ENCODE measurements at regions not wholly inside any gene's neighbourhood (a gene's known extent, or its start where the extent isn't known, plus 50 kb on each side); places are given as distances from the start of the nearest gene placed in this dataset.

DNA sequence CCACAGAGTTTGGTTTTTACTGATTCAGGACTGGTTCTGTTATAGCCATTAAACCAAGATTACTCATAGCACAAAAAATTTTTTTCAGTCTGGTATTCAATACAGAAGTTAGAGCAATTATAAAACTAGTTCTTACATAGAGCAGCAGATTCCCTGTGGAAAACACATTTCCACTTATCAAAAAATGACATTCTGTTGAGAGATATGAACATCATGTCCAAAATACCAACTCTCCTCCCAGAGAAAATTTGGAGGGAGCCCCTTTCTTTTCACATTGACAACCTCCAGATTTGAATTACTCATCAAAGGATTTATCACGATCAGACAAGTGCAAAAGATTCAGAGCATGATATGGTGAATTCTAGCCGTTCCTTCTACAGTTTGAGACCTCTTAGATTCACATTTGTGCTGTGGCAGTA lies 126.8 kb upstream of the SERPINE2 start:
- TF ChIP-seq, protein P1, sequence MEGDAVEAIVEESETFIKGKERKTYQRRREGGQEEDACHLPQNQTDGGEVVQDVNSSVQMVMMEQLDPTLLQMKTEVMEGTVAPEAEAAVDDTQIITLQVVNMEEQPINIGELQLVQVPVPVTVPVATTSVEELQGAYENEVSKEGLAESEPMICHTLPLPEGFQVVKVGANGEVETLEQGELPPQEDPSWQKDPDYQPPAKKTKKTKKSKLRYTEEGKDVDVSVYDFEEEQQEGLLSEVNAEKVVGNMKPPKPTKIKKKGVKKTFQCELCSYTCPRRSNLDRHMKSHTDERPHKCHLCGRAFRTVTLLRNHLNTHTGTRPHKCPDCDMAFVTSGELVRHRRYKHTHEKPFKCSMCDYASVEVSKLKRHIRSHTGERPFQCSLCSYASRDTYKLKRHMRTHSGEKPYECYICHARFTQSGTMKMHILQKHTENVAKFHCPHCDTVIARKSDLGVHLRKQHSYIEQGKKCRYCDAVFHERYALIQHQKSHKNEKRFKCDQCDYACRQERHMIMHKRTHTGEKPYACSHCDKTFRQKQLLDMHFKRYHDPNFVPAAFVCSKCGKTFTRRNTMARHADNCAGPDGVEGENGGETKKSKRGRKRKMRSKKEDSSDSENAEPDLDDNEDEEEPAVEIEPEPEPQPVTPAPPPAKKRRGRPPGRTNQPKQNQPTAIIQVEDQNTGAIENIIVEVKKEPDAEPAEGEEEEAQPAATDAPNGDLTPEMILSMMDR (IDR thresholded peaks at IDR 0.05), result no peak
- DNase-seq, result no peak
- intact Hi-C loops (cut with DNase I), result no loop called here
- Histone ChIP-seq H3K4me3 (no peak overlapping the region), H3K9me3 (no peaks in the 10 kb centered on the region), H3K27me3 (ENCODE audit: insufficient read depth in 3 of 3, low read length in 2 of 3) (no peaks in the 10 kb centered on the region), H3K4me1 (no peaks in the 10 kb centered on the region), H3K27ac (no peak overlapping the region), H3K36me3 (ENCODE audit: insufficient read depth in 1 of 2, low read depth in 1 of 2) (no peaks in the 10 kb centered on the region)
- ATAC-seq, result no peak
- WGBS, 3 donors, result 31 to 38% (median 34%) methylated on average over 2 of the region's 2 CpGs

DNA sequence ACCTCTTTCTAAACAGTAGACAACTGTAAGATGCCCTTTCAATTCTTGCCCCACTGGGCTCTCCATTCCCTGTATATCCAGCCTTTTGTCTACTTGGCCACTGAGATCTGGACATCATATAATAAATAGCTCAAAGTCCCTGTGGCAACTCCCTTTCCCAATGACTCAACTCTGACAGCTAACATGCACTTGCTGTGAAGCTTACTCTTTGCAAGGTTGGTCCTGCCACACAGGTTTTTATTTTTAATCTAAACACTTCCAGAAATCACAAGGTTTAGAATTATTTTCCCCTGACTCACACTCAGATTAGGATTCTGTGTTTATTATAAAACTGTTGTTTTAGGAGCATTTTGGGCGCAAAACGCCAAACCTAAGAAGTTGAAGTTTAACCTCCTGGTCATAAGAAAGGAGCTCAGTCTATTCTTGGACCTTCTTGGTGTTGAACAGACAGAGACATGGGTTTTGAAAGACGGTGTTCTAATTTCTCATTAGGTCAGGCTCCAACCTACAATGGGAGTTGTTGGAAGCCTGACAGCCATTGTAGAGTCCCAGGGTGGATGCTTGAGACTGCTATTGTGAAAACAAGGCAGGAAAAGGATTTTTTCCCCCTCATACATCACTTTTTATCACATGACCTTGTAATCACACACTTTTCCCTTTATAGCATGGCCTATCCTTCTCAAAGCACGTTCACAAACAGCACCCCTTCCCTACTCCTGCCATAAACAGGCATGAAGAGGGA lies 124.7 kb upstream of the SERPINE2 start:
- no peaks in the 10 kb centered on the region for H3K27me3 ChIP-seq (ENCODE audit: insufficient read depth in 3 of 3, low read length in 2 of 3)
- no peak overlapping the region for H3K4me3 ChIP-seq
- 70 to 77% (median 77%) methylated on average over 4 of the region's 4 CpGs for WGBS, 3 donors
- TF ChIP-seq, protein P1 (IDR thresholded peaks at IDR 0.05), result no peak
- no peaks in the 10 kb centered on the region for H3K9me3 ChIP-seq
- no peaks in the 10 kb centered on the region for H3K36me3 ChIP-seq (ENCODE audit: insufficient read depth in 1 of 2, low read depth in 1 of 2)
- ATAC-seq (no peak), DNase-seq (no peak)
- no peaks in the 10 kb centered on the region for H3K4me1 ChIP-seq
- no peak overlapping the region for H3K27ac ChIP-seq
- intact Hi-C loops (cut with DNase I), result no loop called here

DNA sequence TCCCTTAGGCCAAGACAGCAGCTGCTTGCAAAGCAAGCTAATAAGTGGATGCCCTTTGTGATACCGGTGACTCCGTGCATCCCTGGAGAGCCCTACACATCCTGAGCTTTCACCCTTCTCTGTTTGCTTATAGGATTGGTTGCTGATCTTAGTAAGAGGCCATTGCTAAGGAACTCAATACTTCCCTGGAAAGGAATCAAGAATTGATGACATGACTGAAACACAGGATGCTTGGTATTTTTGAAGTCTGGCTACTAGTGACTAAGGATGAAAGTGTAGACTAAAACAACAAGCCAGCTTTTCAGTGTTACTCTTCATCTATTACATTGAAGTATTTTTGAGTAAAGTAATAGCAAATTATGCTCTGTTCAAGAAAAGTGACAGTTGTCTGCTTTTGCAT lies 123.0 kb upstream of the SERPINE2 start:
- no peak for DNase-seq
- intact Hi-C loops (cut with DNase I), result no loop called here
- WGBS, 3 donors, result 72 to 85% (median 78%) methylated on average over 2 of the region's 2 CpGs
- H3K9me3 ChIP-seq, result no peaks in the 10 kb centered on the region
- H3K4me3 ChIP-seq, result no peak overlapping the region
- H3K4me1 ChIP-seq, result no peaks in the 10 kb centered on the region
- TF ChIP-seq, protein P1 (IDR thresholded peaks at IDR 0.05), result no peak
- H3K27me3 ChIP-seq (ENCODE audit: insufficient read depth in 3 of 3, low read length in 2 of 3), result no peaks in the 10 kb centered on the region
- no peak overlapping the region for H3K27ac ChIP-seq
- ATAC-seq, result no peak
- no peaks in the 10 kb centered on the region for H3K36me3 ChIP-seq (ENCODE audit: insufficient read depth in 1 of 2, low read depth in 1 of 2)

DNA sequence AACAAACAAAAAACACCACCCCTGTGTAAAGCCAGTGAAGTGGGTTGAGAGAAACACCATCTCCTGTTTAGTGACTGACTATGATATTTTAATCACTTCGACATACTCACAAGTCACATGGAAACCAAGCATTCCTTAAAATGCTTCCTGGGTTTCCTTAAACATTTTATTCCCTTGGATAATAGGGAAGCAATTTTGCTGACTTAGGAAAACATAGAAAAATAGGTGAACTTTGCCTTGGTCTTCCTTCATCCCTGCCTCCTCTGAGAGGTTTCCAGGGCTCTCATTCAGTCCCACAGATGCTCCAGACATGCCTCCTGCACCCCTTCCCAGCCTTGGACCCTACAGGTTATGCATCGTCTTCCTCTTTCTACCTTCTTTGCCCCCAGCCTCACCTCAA lies 122.6 kb upstream of the SERPINE2 start:
- no peaks in the 10 kb centered on the region for H3K27me3 ChIP-seq (ENCODE audit: insufficient read depth in 3 of 3, low read length in 2 of 3)
- H3K9me3 ChIP-seq, result no peaks in the 10 kb centered on the region
- 76 to 89% (median 89%) methylated on average over 2 of the region's 2 CpGs for WGBS, 3 donors
- no peaks in the 10 kb centered on the region for H3K4me1 ChIP-seq
- TF ChIP-seq, protein P1 (IDR thresholded peaks at IDR 0.05), result no peak
- no peaks in the 10 kb centered on the region for H3K36me3 ChIP-seq (ENCODE audit: insufficient read depth in 1 of 2, low read depth in 1 of 2)
- H3K27ac ChIP-seq, result no peak overlapping the region
- intact Hi-C loops (cut with DNase I), result no loop called here
- H3K4me3 ChIP-seq, result no peak overlapping the region
- no peak for DNase-seq
- no peak for ATAC-seq

DNA sequence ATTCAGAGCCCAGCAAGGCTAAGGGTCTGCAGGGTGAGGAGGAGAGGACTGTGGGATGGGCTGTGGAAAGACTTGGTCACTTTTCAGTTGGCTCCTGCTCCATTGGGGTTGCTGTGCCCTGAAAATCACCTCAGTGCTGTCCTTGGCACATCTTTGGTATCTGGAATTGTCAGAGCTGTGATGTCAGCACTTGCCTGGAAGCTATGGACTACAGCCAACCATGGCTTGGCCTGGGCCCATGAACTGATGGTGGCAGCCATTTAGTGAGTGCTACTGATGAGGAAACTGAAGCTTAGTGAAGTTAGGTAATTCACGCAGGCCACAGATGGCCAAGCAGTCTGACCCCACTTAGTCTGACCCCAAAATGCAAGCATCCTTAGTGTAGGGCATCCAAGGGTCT lies 121.8 kb upstream of the SERPINE2 start:
- no peaks in the 10 kb centered on the region for H3K27me3 ChIP-seq (ENCODE audit: insufficient read depth in 3 of 3, low read length in 2 of 3)
- 48 to 62% (median 48%) methylated on average over 1 of the region's 1 CpG for WGBS, 3 donors
- H3K27ac ChIP-seq, result no peak overlapping the region
- H3K36me3 ChIP-seq (ENCODE audit: insufficient read depth in 1 of 2, low read depth in 1 of 2), result no peaks in the 10 kb centered on the region
- TF ChIP-seq, protein P1 (IDR thresholded peaks at IDR 0.05), result no peak
- intact Hi-C loops (cut with DNase I), result no loop called here
- no peak overlapping the region for H3K4me3 ChIP-seq
- no peaks in the 10 kb centered on the region for H3K9me3 ChIP-seq
- ATAC-seq (no peak), DNase-seq (peak; percentile 26 to 51)
- H3K4me1 ChIP-seq, result no peaks in the 10 kb centered on the region

Measured in psoas muscle (tissue), 7 donors.